ENCODE measurements at regions not wholly inside any gene's neighbourhood (a gene's known extent, or its start where the extent isn't known, plus 50 kb on each side); places are given as distances from the start of the nearest gene placed in this dataset.
"Not testable (repeated sequence)": the region's sequence is repeated elsewhere in the genome, so short reads cannot be mapped to it uniquely, and the experiment has no call there.

DNA sequence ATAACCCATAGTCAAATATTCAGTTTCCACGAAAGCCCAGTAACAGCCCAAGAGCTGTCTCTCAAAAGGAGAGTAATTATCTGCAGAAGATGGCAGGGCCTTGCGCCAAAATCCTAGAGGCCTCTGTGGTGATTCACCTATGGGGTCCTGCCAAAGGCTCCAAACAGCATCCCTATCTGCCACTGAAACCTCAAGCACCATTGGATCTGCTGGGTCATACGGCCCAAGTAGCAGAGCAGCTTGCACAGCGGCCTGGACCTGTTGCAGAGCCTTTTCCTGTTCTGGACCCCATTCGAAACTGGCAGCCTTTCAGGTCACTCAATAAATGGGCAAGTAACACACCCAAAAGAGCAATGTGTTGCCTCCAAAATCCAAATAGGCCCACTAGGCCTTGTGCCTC lies 183.2 kb upstream of the IPO5 start:
- CTCF ChIA-PET, POLR2A ChIA-PET: not testable (repeated sequence)

GRCh38 chr13:97772466-97772865 lies 181.0 kb upstream of the IPO5 start:
- CTCF ChIA-PET, POLR2A ChIA-PET: not testable (repeated sequence)

DNA sequence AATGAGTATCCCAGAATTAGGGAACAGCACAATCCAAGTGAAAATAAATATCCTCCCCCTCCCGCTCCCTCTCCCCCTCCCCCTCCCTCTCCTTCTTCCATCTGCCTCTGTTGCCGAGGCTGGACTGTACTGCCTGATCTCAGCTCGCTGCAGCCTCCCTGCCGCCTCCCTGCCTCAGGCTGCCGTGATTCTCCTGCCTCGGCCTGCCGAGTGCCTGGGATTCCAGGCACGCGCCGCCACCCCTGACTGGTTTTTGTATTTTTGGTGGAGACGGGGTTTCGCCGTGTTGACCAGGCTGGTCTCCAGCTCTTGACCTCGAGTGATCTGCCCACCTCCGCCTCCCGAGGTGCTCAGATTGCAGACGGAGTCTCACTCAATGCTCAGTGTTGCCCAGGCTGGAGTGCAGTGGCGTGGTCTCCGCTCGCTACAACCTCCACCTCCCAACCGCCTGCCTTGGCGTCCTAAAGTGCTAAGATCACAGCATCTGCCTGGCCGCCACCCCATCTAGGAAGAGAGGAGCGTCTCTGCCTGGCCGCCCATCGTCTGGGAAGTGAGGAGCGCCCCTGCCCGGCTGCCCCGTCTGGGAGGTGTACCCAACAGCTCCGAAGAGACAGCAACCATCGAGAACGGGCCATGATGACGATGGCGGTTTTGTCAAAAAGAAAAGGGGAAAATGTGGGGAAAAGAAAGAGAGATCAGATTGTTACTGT lies 178.9 kb upstream of the IPO5 start:
- POLR2A ChIA-PET, CTCF ChIA-PET: not testable (repeated sequence)

GRCh38 chr13:97780486-97780885 lies 173.0 kb upstream of the IPO5 start:
- ChIA-PET POLR2A (no interaction called here), CTCF (no interaction called here)

GRCh38 chr13:97781891-97782305 lies 171.6 kb upstream of the IPO5 start:
- ChIA-PET POLR2A (no interaction called here), CTCF (no interaction called here)

DNA sequence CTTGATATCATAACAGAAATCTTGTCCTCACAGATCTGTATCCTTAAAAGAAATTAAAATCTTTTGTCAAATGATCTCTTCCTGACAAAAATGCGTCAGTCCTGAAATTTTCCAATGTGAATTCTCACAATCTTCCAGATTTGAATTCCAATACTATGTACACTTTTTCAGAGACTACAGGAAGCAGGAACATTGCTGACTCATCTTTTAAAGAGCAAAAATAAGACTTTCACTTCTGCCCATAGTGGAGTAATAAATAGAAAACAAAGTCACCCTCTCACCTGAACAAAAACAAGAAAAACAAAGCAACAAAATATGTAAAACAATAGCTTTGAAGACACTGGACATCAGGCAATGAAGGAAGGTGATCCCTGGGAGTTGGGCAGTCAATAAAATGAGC lies 167.0 kb upstream of the IPO5 start:
- POLR2A ChIA-PET: no interaction called here
- CTCF ChIA-PET: no interaction called here

DNA sequence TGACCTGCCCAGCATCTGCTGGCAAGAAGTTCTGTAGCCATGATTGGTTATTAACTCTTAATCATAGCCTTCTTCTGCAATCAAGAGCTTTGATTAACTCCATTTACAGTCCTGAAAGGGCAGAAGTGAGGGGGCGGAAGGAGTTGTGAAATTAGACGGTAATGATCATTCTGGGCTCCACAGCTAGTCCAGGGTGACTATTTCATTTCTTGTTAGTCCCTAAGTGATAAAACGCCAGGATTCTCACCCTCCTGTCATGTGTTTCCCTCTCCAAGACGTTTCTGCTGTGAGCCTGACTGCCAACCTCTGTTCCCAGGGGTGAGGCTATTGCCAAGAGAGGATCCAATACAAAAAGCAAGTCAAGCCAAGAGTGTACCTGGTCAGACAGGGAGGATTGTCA lies 155.9 kb upstream of the IPO5 start:
- POLR2A ChIA-PET: no interaction called here
- CTCF ChIA-PET: no interaction called here

DNA sequence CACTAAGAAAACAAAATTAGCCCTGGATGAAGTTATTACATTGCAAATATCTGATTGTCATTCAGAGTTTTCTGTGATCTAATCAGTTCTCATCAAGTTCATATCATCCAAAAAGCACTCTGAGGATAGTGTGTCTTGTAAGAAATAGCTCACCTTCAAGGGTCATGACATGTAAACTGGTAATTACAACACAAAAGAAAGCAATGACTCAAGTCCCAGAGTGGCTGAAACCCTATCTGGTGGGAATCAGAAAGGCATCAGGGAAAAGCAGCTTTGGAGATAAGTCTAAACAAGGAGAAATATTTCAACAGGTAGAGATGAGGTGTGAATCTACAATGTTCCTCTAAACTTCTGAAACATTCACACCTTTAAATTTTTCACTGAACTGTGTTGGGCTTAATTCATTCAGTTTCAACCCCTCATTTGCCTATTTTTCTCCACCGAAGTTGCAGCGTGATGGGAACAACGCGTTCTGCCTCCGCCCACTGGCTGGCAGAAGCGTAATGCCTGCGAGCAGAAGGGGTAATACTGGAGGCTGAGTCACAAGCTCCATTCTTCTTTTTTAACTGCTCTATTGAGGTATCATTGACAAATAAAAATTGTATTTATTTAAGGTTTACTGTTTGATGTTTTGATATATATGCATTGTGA lies 155.2 kb upstream of the IPO5 start:
- ChIA-PET CTCF (no interaction called here), POLR2A (no interaction called here)

DNA sequence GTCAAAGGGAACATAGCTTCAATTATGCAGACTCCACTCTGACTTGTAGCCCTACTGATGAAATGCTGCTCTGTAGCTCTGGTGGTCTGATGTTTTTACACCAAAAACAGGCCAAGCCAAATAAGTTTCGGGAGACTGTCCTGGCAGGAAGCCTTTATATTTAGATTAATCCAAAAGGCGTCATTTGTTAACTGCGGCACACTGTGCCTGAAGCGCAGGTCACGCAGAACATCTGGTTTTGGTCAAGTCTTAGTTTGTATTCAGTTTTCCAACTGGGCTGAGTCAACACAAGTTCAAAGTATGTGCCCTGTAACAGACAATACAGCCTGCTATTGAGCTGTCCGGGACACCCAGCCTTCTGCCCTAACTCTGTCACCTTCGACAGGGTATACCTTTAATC lies 154.6 kb upstream of the IPO5 start:
- CTCF ChIA-PET: no interaction called here

GRCh38 chr13:97802213-97802612 lies 151.3 kb upstream of the IPO5 start:
- POLR2A ChIA-PET: no interaction called here
- CTCF ChIA-PET: no interaction called here

More for the DNA sequence above, 154.6 kb upstream of the IPO5 start:
- POLR2A ChIA-PET: no interaction called here

DNA sequence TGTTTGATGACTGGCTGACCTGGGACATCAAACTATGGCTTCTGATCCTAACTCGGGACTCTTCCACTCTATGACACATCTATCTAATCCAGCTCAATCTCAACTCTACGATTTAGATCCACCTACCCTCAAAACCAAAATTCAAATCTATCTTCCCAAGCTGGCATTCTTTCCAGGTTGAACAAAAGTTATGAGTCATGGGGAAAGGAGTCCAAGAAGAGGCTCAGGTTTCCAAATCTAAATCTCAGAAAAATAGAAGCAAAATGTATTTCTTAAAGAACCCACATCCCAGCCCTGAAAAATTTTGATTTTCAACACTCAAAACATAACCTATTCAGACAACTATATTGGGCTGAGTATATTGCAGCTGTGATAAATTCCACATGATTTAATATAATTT lies 143.9 kb upstream of the IPO5 start:
- ChIA-PET CTCF (no interaction called here), POLR2A (no interaction called here)

DNA sequence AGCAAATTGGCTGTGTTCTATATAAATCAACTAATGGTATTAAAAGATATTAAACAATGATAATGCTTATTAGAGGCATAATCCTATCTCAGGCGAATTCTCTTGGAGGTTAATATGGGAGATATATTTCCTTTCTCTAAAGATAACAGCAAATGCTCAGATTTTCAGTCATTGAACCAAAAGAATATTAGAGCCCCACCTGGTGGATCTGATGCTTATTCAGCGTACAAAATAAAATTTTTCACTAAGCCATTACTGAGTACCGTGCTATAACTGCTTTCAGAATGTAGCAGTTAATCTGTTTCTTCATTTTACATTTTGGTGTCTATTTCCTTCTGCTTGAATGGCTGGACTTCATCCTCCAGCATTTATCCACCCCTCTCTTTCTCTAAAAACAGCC lies 143.3 kb upstream of the IPO5 start:
- CTCF ChIA-PET: no interaction called here
- POLR2A ChIA-PET: no interaction called here

GRCh38 chr13:97822377-97822776 lies 131.1 kb upstream of the IPO5 start:
- ChIA-PET CTCF (no interaction called here), POLR2A (no interaction called here)

DNA sequence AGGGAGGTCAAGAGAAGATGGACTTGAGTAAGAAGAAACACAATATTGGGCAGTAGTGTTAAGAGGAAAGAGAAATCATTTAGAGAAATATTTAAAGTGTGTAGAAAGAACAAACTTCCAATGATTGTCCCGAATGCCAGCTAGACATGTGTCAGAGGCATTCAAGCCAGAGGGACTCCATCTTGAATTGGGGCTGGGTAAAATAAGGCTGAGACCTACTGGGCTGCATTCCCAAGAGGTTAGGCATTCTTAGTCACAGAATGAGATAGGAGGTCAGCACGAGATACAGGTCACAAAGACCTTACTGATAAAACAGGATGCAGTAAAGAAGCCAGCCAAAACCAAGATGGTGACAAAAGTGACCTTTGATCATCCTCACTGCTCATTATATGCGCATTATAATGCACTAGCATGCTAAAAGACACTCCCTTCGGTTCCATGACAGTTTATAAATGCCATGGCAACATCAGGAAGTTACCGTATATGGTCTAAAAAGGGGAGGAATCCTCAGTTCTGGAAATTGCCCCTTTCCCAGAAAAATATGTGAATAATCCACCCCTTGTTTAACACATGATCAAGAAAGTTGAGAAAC lies 127.0 kb upstream of the IPO5 start:
- CTCF ChIA-PET: no interaction called here

GRCh38 chr13:97834250-97834649 lies 119.2 kb upstream of the IPO5 start:
- CTCF ChIA-PET: no interaction called here
- POLR2A ChIA-PET: no interaction called here

More for the DNA sequence above, 127.0 kb upstream of the IPO5 start:
- POLR2A ChIA-PET: no interaction called here

DNA sequence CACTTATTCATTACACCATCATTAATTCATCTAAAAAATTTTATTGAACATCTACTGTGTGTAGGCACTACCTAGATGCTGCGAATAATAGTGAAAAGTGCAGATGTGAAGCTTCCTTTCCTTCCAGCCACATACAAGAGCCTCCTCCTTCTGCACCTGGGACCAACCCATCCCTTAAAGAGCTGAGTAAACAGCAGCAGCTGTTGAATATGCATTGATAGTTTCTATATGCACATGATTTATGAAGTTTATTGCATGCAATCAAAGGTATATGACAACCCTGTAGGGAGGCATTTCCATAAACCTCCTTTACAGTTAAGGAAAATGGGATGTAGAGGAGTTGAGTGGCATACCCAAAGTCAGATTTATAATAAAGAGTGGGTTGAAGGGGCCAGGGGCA lies 110.3 kb upstream of the IPO5 start:
- ChIA-PET CTCF (no interaction called here), POLR2A (no interaction called here)

DNA sequence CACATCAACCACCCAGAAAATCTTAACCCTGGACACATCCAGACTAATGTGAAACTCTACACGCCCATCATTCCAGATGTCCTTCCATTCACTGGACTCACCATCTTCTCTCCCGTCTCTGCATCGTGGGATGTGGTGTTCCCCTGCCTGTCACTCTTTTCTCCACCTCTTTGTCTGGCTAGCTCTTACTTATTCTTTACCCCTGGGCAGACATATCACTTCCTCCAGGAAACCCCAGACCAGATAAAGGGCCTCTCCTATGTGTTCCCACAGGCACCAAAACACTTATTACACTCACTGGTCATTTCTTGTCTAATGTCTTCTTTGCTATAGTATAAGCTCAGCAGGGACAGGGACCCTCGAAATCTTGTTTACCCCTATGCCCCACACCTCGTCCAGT lies 109.3 kb upstream of the IPO5 start:
- CTCF ChIA-PET: no interaction called here

GRCh38 chr13:97848886-97849285 lies 104.6 kb upstream of the IPO5 start:
- ChIA-PET CTCF (no interaction called here), POLR2A (no interaction called here)

More for the DNA sequence above, 109.3 kb upstream of the IPO5 start:
- POLR2A ChIA-PET: no interaction called here

DNA sequence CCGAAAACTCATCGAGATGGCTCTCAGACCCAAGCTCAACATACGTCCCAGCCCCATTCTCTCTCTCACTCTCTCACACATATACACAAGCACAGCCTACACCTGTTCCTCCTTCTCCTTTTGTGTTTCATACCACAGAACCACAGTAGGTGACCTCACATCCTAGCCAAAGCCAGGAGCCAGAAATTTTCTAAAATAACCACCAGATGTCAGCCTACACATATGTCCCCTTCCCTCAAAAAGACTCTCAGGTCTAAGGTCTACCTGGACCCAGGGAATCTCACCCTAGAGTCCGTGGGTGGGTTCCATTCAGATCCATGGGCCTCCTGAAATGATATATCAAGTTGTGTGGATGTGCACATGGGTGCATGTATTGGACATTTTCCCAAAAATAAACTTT lies 104.2 kb upstream of the IPO5 start:
- ChIA-PET POLR2A (no interaction called here), CTCF (no interaction called here)

- ChIA-PET POLR2A (no interaction called here), CTCF (no interaction called here)
Measured at GRCh38 chr13:97851269-97851668, 102.2 kb upstream of the IPO5 start.

GRCh38 chr13:97852181-97852874 lies 101.1 kb upstream of the IPO5 start:
- ChIA-PET POLR2A (no interaction called here), CTCF (no interaction called here)
